HG03565 (cell line): ENCODE measurements at regions not wholly inside any gene's neighbourhood (a gene's known extent, or its start where the extent isn't known, plus 50 kb on each side); places are given as distances from the start of the nearest gene placed in this dataset.
"Not testable (repeated sequence)": the region's sequence is repeated elsewhere in the genome, so short reads cannot be mapped to it uniquely, and the experiment has no call there.

ENCODE experiments used
- ATAC-seq: cut with Tn5 transposase; IDR thresholded peaks from one replicate; pipeline ENCODE4 v1.9.1; 2021; ENCODE audit warnings: mild to moderate bottlenecking, moderate library complexity; ENCODE audit not compliant: unreplicated experiment

- ATAC-seq: no peak
Measured at GRCh38 chr2:64908406-64908805, 80.8 kb upstream of the SLC1A4 start.

DNA sequence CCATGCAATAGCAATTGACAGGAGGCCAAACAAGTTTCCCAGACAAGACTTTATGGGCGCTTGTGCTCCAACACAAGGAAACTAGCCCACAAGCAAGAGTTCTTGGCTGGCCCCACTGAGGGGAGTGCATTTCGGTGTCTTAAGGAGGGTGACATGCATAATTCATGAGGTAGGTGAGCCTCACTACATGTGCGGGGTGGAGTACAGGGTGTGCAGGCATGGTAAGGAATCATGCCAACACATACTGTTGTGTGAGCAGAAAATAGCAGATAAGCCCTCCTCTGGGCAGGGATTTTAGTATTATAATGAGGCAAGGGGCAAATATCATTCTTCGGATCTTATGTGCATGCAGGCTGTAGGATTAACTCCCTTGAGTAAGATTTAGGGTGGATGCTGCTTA is 78.7 kb upstream of the SLC1A4 start:
- ATAC-seq: no peak

DNA sequence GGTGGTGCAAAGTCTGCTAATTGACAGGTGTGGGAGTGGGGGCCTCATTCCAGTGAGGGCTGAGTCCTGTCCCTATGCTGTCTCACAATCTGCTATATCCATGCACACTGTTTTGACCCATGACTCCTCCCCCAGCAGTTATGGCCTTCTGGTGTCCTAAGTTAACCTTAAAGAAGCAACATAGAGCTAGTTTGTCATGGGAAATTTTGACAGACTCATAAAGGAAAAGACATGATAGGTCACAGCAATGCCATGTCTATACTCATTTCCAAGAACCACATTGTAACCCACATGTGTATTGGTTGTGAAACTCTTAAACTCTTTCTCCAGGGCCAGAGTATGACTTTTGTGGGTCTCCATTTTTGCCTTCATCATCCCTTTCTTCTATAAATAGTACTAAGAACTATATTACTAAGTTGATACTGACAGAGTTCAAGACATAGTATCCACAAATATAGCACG is 78.2 kb upstream of the SLC1A4 start:
- ATAC-seq: no peak

DNA sequence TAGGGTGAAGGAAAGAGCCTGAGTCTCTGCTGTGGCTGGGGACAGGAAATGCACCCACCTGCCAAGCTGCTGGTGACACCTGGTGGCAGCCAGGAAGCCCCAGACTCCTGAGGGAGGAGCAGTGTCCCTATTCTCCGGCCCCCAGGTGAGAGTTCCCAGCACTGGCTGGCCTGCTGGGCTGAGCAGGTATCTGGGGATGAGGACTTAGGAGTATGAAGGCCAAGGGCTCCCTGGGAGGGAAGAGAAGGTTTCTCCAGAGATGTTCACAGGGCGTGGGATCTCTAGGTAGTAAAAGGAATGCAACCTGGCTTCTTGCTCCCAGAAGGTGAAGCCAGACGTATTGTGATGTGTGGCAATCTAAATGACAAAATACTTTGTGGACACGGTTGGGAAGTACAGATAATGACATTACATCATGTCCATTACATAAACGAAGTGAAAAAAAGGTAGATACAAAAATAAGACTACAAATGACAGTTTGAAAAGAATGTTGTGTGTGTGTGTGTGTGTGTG is 75.8 kb upstream of the SLC1A4 start:
- no peak for ATAC-seq

DNA sequence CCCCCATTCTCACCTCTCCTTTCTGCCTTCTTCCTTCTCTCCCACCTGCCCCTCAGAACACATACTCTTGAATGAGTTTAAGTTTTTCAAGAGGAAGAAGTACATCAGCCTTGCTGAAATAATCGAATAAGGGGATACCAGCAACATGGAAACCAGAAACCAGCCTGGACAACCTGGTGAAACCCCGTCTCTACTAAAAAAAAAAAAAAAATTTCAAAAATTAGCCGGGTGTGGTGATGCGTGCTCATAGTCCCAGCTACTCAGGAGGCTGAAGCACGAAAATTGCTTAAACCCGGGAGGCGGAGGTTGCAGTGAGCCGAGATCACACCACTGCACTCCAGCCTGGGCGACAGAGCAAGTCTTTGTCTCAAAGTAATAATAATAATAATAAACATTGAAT is 75.0 kb upstream of the SLC1A4 start:
- ATAC-seq: no peak

DNA sequence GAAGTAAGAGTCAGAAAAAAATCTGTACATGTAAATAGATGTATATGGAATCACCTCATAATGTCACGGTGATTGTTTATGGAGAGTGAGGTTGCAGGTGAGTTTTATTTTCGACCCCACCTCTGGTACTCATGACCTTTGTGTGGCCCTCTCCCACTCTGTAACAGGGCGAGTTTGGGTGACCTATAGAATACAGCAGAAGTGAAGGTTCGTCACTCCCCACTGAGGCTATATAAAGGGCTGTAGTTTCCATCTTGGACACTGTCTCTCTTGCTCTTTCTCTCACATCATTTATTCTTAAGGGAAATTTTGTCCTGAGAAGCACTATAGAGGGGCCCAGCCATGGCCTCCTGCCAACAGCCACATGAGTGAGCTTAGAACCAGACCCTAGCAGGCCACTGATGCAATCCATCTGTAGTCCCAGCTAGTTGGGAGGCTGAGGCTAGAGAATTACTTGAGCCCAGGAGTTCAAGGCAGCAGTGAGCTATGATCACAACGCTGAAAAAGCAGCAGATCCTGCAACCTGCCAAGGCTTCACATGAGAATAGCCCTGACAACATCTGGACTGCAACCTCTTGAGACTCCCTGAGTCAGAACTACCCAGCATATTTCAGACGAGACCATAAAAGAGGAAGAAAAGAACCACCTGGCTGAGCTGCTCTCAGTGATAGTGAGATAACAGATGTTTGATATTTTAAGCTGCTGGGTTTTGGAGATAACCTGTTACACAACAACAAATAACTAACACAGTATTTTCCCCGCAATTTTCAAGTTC is 74.3 kb upstream of the SLC1A4 start:
- ATAC-seq: peak; percentile 73

DNA sequence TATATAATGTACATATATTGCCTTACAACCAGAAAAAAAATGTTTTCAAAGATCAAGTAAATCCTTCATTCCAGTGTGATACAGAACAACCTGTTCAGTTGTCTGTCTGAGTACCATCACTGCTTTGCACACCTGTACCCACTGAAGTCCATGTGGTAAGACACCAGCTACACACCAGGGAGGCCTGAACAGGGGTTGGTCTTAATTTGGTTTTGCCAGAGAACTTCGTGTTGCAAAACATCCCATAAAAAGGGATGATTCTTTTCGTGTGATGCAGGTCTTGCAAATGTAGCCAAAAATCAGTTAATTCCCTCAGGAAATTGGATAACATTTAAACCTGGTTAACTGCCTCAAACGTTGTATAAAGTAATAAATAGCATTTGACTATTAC is 73.7 kb upstream of the SLC1A4 start:
- peak; percentile 3 for ATAC-seq

DNA sequence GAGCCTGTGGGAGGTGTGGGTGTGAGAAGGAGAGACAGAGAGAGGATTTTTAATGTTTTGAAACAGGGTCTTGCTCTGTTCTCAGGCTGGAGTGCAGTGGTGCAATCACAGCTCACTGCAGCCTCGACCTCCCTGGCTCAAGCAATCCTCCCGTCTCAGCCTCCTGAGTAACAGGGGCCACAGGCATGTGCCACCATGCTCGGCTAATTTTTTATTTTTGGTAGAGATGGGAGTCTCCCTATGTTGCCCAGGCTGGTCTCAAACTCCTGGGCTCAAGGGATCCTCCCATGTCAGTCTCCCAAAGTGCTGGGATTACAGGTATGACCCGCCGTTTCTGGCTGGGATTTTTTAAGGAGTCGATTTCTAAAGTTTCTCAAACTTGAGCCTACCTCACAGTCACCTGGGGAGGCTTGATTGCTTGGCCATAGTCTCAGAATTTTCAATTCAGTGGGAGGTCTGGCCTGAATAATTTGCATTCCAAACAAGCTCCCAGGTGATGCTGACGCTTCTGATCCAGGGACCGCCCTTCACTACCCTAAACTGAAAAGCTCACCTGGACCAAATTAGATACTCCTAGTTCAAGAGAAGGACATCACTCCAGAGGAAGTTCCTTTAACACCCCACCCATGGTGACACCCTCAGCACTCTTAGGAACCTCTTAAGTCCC is 70.8 kb upstream of the SLC1A4 start:
- ATAC-seq: no peak

DNA sequence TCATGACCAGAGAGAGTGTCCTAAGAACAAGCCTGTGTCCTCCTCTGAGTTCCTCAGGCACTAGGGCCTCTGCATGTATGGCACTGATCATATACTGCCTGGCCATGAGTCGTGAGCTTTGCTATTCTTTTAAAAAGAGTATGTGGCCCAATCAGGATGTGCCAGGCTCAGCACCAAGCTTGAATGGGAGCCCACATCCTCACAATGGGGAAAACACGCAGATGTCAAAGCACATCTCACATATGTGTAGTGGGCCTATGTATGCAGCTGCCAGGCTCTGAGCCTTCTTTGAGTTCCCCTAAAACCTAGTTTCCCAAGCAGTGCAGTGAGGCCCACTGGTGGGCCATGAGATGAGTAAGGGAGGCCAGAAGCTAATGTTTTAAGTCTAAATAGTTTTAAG is 69.9 kb upstream of the SLC1A4 start:
- ATAC-seq: no peak

GRCh38 chr2:64922482-64923384 is 66.5 kb upstream of the SLC1A4 start:
- ATAC-seq: no peak

DNA sequence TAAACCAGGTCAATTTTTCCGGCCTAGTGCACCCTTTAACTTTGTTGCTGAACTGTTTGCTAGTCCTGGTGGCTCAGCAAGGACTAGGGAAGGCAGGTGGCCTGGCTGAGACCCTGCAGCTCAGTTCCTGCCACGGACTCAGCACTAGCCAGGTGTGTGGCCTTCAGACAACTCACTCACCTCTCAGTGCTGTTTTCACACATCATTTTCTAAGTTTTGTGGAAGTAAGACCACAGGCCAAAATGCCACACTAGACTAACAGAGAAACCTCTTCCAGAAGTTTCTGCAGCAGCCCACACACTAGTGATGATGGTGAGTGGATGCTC is 65.9 kb upstream of the SLC1A4 start:
- no peak for ATAC-seq

DNA sequence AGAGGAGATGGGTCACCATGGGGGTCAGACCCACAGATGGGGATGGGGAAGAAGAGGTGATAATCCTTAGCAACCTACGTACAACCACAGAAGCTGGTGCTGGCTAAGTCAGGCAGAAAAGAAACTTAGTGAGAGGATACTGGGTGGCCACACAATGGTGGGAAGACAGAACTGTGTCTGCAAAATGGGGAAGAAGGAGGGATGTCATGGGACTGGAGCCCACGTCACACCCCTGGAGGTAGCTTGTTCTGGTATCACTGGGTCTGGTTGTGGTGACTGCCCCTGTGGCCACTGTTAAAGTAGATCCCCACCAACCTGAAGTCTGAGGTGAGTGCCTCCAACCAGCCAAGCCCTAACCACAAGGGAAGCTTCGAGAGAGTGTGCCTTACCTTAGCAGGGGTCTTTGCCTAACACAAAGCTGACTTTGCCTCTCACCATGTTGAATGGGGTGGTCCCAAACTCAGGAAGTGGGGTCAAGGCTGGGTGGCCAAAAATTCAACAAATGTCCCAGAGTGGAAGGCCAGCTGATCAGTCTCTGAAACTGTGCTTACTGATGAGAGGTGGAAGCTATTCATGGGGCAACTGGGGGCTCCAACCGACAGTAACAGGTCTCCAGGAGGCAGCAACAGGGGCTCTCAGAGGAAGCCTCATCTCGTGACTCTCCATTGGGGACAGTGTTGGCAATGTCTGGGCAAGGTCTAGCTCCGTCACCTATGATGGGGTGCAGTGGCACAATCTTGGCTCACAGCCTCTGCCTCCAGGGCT is 64.8 kb upstream of the SLC1A4 start:
- no peak for ATAC-seq

DNA sequence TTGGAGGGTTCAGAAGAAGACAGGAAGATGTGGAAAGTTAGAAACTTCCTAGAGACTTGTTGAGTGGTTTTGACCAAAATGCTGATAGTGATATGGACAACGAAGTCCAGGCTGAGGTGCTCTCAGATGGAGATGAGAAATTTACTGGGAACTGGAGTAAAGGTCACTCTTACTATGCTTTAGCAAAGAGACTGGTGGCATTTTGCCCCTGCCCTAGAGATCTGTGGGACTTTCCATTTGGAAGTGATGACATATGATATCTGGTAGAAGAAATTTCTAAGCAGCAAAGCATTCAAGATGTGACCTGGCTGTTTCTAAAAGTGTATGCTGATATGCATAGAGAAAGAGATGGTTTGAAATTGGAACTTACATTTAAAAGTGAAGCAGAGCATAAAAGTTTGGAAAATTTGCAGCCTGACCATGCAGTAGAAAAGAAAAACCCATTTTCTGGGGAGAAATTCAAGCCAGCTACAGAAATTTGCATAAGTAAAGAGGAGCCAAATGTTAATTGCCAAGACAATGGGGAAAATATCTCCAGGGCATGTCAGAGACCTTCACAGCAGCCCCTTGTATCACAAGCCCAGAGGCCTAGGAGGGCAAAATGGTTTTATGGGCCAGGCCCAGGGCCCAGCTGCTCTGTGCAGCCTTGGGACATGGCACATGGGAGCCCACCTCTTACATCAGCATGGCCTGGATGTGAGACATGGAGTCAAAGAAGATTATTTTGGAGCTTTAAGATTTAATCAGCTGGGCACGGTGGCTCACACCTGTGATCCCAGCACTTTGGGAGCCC is 63.1 kb upstream of the SLC1A4 start:
- not testable (repeated sequence) for ATAC-seq

DNA sequence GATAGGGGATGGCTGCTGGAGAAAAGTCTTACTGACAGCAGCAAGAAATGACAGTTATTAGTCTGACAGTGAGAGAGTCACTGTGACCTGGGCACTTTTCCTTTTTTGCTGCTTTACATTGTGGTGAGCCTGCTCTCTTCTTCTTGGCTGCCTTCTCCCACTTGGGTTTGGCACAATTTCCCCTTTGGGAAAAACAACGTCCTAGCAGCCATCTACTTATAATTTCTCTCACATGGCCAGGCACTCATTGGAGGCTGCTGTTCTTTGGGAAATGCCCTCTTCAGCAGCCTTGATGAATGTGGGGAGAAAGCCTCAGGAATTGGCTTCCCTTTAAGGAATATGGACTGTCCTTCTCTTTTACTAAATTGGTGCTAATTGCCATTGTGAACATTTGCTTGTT is 60.4 kb upstream of the SLC1A4 start:
- no peak for ATAC-seq

GRCh38 chr2:64929333-64929732 is 59.9 kb upstream of the SLC1A4 start:
- no peak for ATAC-seq

GRCh38 chr2:64930258-64930671 is 58.9 kb upstream of the SLC1A4 start:
- ATAC-seq: no peak

DNA sequence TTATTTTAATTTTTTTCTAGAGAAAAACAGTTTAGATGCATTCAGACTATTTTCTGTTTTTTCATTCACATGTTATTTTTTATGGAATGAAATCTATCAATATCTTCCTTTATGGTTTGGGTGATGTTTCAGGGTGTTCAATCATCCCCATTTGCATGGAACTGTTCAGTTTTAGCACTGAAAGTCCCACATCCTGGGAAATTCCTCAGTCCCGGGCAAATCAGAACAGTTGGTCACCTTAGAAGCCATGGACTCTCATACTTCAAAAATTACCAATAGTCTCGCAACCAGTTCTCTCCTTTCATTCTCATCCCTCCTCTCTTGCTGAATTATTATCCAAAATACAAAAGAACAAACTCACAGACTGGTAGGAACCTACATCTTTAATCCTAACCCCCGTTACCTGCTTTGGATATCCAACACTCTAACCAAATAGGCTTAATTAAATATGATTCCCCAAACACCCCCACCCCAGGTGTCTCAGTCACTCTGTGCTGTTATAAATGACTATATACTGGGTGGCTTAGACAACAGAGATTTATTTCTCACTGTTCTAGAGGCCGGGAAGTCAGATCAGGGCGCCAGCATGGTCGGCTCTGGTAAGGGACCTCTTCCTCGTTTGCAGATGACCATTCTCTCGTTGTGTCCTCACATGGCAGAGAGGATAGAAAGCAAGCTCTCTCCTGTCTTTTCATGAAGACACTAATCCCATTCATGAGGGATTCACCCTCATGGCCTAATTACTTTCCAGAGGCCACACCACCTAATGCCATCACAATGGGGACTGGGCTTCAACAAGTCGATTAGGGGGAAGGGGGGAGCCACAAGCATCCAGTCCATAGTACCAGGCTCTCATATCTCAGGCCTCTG is 57.7 kb upstream of the SLC1A4 start:
- ATAC-seq: no peak

- ATAC-seq: no peak
Measured at GRCh38 chr2:64932116-64932370, 57.2 kb upstream of the SLC1A4 start.
